Stimulated activated CD8-positive, alpha-beta memory T cell treated with anti-CD3 and anti-CD28 coated beads, Interleukin-2, amount 100 ng/mL, for 1 hour (primary cell): ENCODE measurements at regions not wholly inside any gene's neighbourhood (a gene's known extent, or its start where the extent isn't known, plus 50 kb on each side); places are given as distances from the start of the nearest gene placed in this dataset.
"Not testable (repeated sequence)": the region's sequence is repeated elsewhere in the genome, so short reads cannot be mapped to it uniquely, and the experiment has no call there.

Experiments
- DNase-seq, 2 donors: peaks; one replicate each; pipeline ENCODE4 v3.0.0-alpha.2; 2020; ENCODE audit warnings: low read depth in 2 of 2

GRCh38 chr3:5809586-5810246 lies 622.2 kb downstream of the EDEM1 start:
- DNase-seq, result no peak

- DNase-seq, result no peak
Measured at GRCh38 chr3:5811016-5811415, 623.5 kb downstream of the EDEM1 start.

GRCh38 chr3:5813521-5813920 lies 626.0 kb downstream of the EDEM1 start:
- no peak for DNase-seq

GRCh38 chr3:5822843-5823242 lies 635.3 kb downstream of the EDEM1 start:
- DNase-seq, result no peak

- no peak for DNase-seq
Measured at GRCh38 chr3:5826467-5826866, 639.0 kb downstream of the EDEM1 start.

- DNase-seq, result no peak
Measured at GRCh38 chr3:5828251-5828650, 640.7 kb downstream of the EDEM1 start.

GRCh38 chr3:5840056-5840455 lies 652.5 kb downstream of the EDEM1 start:
- no peak for DNase-seq

- DNase-seq, result no peak
Measured at GRCh38 chr3:5841599-5841998, 654.1 kb downstream of the EDEM1 start.

- DNase-seq, result no peak
Measured at GRCh38 chr3:5846261-5846660, 658.8 kb downstream of the EDEM1 start.

- no peak for DNase-seq
Measured at GRCh38 chr3:5861151-5861550, 673.6 kb downstream of the EDEM1 start.

GRCh38 chr3:5874931-5875341 lies 687.4 kb downstream of the EDEM1 start:
- no peak for DNase-seq

- no peak for DNase-seq
Measured at GRCh38 chr3:5888851-5889250, 701.3 kb downstream of the EDEM1 start.

GRCh38 chr3:5889374-5889773 lies 701.9 kb downstream of the EDEM1 start:
- no peak for DNase-seq

- DNase-seq, result no peak
Measured at GRCh38 chr3:5891711-5892110, 704.2 kb downstream of the EDEM1 start.

GRCh38 chr3:5898106-5898505 lies 710.6 kb downstream of the EDEM1 start:
- DNase-seq, result no peak

- no peak for DNase-seq
Measured at GRCh38 chr3:5899014-5899761, 711.7 kb downstream of the EDEM1 start.

- DNase-seq, result no peak
Measured at GRCh38 chr3:5917932-5918331, 730.4 kb downstream of the EDEM1 start.

GRCh38 chr3:5918626-5919025 lies 731.1 kb downstream of the EDEM1 start:
- DNase-seq, result no peak

- no peak for DNase-seq
Measured at GRCh38 chr3:5929027-5929426, 741.5 kb downstream of the EDEM1 start.

- DNase-seq, result not testable (repeated sequence)
Measured at GRCh38 chr3:5944061-5944460, 756.6 kb downstream of the EDEM1 start.

- DNase-seq, result no peak
Measured at GRCh38 chr3:5948084-5948483, 760.6 kb downstream of the EDEM1 start.

- no peak for DNase-seq
Measured at GRCh38 chr3:5951026-5951425, 763.5 kb downstream of the EDEM1 start.

- no peak for DNase-seq
Measured at GRCh38 chr3:5972586-5972985, 785.1 kb downstream of the EDEM1 start.
